ENCODE measurements at regions not wholly inside any gene's neighbourhood (a gene's known extent, or its start where the extent isn't known, plus 50 kb on each side); places are given as distances from the start of the nearest gene placed in this dataset.
"Not testable (repeated sequence)": the region's sequence is repeated elsewhere in the genome, so short reads cannot be mapped to it uniquely, and the experiment has no call there.

DNA sequence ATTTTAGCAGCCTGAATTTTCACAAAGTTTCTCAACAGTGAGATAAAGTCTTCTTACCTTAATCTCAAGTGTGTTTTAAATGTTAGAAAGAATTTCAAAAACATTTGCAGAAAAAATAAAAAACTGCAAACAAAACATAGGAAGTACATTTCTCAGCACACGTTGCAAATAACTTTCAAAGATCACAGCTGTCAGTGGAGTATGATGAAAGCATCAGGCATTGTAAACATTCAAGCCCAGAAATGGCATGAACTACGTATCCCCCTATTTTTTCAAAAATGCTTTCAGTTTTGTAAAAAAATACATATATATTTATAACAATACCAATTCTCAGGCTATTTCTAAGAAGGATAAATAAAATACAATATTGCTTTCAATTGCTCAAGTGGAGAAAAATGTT is 320.6 kb upstream of the TFPI start:
- Histone ChIP-seq H3K36me3 (ENCODE audit: insufficient read depth, low read length) (no peaks in the 10 kb centered on the region), H3K4me1 (ENCODE audit: control insufficient read depth, insufficient read depth, low read length) (no peaks in the 10 kb centered on the region), H3K9me3 (replicated peaks; ENCODE audit: low read length) (no peaks in the 10 kb centered on the region)

DNA sequence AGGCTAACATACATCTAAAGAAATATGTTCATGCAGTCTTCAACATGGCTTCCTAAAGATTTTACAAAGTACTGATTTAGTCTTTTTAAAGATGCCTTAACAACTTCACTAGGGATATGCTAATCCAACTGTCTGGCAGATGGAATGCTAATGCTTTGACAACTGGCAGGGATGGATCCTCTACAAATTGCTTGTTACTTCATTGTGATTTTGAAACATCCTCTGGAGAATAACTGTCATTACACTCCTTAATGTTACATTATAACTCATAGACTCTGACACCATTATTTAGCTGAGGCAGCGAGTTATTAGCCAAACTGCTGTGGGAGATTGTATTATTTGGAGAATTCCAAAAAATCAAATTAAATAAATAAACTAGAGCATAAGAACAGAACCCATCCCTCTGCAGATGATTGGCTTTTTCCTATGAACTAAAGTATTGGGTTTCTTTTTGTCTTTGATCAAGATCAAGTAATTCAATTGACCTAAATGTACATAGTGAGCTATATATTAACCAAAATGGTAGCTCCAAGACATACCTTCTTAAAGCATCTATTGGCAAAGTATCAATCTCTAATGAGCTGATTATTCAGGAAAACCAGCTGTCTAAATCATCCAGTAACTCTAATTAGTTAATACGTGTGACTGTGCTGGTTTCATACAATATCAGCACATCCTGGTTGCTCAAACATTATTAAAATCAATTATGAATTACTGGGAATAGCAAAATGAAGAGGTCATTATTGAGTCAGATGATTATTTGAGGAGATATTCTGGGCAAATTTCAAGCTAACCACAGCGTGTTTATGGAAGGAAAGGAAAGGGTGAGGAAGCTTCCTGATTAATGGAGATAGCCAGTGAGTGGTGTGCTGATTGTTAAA is 321.3 kb upstream of the TFPI start:
- Histone ChIP-seq H3K4me1 (ENCODE audit: control insufficient read depth, insufficient read depth, low read length) (no peaks in the 10 kb centered on the region), H3K9me3 (replicated peaks; ENCODE audit: low read length) (no peaks in the 10 kb centered on the region), H3K36me3 (ENCODE audit: insufficient read depth, low read length) (no peaks in the 10 kb centered on the region), H3K27me3 (ENCODE audit: control insufficient read depth, insufficient read depth, low read length) (no peaks in the 10 kb centered on the region), H3K4me2 (ENCODE audit: low read length) (no peak overlapping the region), H3K4me3 (ENCODE audit: low read length) (no peak overlapping the region), H3K9ac (ENCODE audit: low read depth, low read length) (no peak overlapping the region)

More for the DNA sequence above, 320.6 kb upstream of the TFPI start:
- H3K4me3 ChIP-seq (ENCODE audit: low read length): no peak overlapping the region
- no peaks in the 10 kb centered on the region for H3K27me3 ChIP-seq (ENCODE audit: control insufficient read depth, insufficient read depth, low read length)
- H3K9ac ChIP-seq (ENCODE audit: low read depth, low read length): no peak overlapping the region
- no peak overlapping the region for H3K4me2 ChIP-seq (ENCODE audit: low read length)

- Histone ChIP-seq H3K4me1 (ENCODE audit: control insufficient read depth, insufficient read depth, low read length) (no peaks in the 10 kb centered on the region), H3K27me3 (ENCODE audit: control insufficient read depth, insufficient read depth, low read length) (no peaks in the 10 kb centered on the region), H3K4me3 (ENCODE audit: low read length) (no peak overlapping the region), H3K36me3 (ENCODE audit: insufficient read depth, low read length) (no peaks in the 10 kb centered on the region), H3K9ac (ENCODE audit: low read depth, low read length) (no peak overlapping the region), H3K9me3 (replicated peaks; ENCODE audit: low read length) (no peaks in the 10 kb centered on the region), H3K4me2 (ENCODE audit: low read length) (no peak overlapping the region)
Observed at GRCh38 chr2:187876554-187876953, 322.3 kb upstream of the TFPI start.

DNA sequence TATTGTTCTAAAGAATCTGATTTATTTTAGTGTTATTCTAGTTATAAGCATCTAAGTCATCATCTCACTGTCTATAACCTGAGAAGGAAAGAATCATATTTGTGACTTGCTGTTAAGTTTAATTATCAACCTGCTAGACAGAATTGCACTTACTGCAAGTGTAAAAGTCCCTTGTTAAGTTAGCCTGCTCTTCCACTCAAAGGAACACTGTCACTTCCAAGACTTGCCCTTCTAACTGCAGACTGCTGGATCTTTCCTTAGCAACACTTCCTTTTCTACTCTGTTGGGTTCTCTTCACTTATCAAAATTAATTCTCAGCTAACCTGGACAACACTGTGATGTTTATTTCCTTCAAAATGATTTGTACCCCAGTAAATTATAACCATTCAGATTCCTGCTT is 323.2 kb upstream of the TFPI start:
- H3K9ac ChIP-seq (ENCODE audit: low read depth, low read length): no peak overlapping the region
- H3K4me3 ChIP-seq (ENCODE audit: low read length): no peak overlapping the region
- no peaks in the 10 kb centered on the region for H3K4me1 ChIP-seq (ENCODE audit: control insufficient read depth, insufficient read depth, low read length)
- no peaks in the 10 kb centered on the region for H3K9me3 ChIP-seq (replicated peaks; ENCODE audit: low read length)
- no peak overlapping the region for H3K4me2 ChIP-seq (ENCODE audit: low read length)
- no peaks in the 10 kb centered on the region for H3K36me3 ChIP-seq (ENCODE audit: insufficient read depth, low read length)
- no peaks in the 10 kb centered on the region for H3K27me3 ChIP-seq (ENCODE audit: control insufficient read depth, insufficient read depth, low read length)

DNA sequence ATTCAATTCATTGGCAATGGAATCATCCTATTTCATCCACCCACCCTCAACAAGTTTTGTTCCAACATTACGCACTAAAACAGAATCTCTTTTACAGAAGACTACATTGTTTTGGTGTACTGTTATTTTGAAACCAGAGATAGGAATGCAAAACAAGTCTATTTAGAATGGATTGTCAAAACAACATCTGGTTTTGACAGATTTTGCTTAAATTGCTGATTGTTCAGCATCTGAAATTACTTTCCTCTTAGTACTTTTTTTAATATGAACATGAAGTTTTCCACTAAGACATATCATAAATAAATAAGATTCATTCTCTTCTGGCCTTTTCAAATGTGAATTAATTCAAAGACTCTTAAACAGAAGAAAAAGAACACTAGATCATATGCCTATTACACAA is 323.9 kb upstream of the TFPI start:
- H3K9me3 ChIP-seq (replicated peaks; ENCODE audit: low read length): no peaks in the 10 kb centered on the region
- no peaks in the 10 kb centered on the region for H3K27me3 ChIP-seq (ENCODE audit: control insufficient read depth, insufficient read depth, low read length)

GRCh38 chr2:187879491-187879890 is 325.3 kb upstream of the TFPI start:
- Histone ChIP-seq H3K9me3 (replicated peaks; ENCODE audit: low read length) (no peaks in the 10 kb centered on the region), H3K4me1 (ENCODE audit: control insufficient read depth, insufficient read depth, low read length) (no peaks in the 10 kb centered on the region), H3K4me3 (ENCODE audit: low read length) (no peak overlapping the region)

More for the DNA sequence above, 323.9 kb upstream of the TFPI start:
- Histone ChIP-seq H3K36me3 (ENCODE audit: insufficient read depth, low read length) (no peaks in the 10 kb centered on the region), H3K4me1 (ENCODE audit: control insufficient read depth, insufficient read depth, low read length) (no peaks in the 10 kb centered on the region), H3K9ac (ENCODE audit: low read depth, low read length) (no peak overlapping the region), H3K4me2 (ENCODE audit: low read length) (no peak overlapping the region), H3K4me3 (ENCODE audit: low read length) (no peak overlapping the region)

GRCh38 chr2:187884003-187884402 is 329.8 kb upstream of the TFPI start:
- Histone ChIP-seq H3K9ac (ENCODE audit: low read depth, low read length) (no peak overlapping the region), H3K9me3 (replicated peaks; ENCODE audit: low read length) (no peaks in the 10 kb centered on the region), H3K4me3 (ENCODE audit: low read length) (no peak overlapping the region), H3K4me1 (ENCODE audit: control insufficient read depth, insufficient read depth, low read length) (no peaks in the 10 kb centered on the region), H3K27me3 (ENCODE audit: control insufficient read depth, insufficient read depth, low read length) (no peaks in the 10 kb centered on the region), H3K4me2 (ENCODE audit: low read length) (no peak overlapping the region), H3K36me3 (ENCODE audit: insufficient read depth, low read length) (no peaks in the 10 kb centered on the region)

More at GRCh38 chr2:187879491-187879890, 325.3 kb upstream of the TFPI start:
- H3K36me3 ChIP-seq (ENCODE audit: insufficient read depth, low read length): no peaks in the 10 kb centered on the region
- no peak overlapping the region for H3K9ac ChIP-seq (ENCODE audit: low read depth, low read length)
- H3K4me2 ChIP-seq (ENCODE audit: low read length): no peak overlapping the region
- no peaks in the 10 kb centered on the region for H3K27me3 ChIP-seq (ENCODE audit: control insufficient read depth, insufficient read depth, low read length)

- H3K9ac ChIP-seq (ENCODE audit: low read depth, low read length): no peak overlapping the region
- H3K4me1 ChIP-seq (ENCODE audit: control insufficient read depth, insufficient read depth, low read length): no peaks in the 10 kb centered on the region
- H3K27me3 ChIP-seq (ENCODE audit: control insufficient read depth, insufficient read depth, low read length): no peaks in the 10 kb centered on the region
- no peaks in the 10 kb centered on the region for H3K36me3 ChIP-seq (ENCODE audit: insufficient read depth, low read length)
- H3K4me2 ChIP-seq (ENCODE audit: low read length): no peak overlapping the region
- H3K4me3 ChIP-seq (ENCODE audit: low read length): no peak overlapping the region
- no peaks in the 10 kb centered on the region for H3K9me3 ChIP-seq (replicated peaks; ENCODE audit: low read length)
Observed at GRCh38 chr2:187890690-187891089, 336.5 kb upstream of the TFPI start.

DNA sequence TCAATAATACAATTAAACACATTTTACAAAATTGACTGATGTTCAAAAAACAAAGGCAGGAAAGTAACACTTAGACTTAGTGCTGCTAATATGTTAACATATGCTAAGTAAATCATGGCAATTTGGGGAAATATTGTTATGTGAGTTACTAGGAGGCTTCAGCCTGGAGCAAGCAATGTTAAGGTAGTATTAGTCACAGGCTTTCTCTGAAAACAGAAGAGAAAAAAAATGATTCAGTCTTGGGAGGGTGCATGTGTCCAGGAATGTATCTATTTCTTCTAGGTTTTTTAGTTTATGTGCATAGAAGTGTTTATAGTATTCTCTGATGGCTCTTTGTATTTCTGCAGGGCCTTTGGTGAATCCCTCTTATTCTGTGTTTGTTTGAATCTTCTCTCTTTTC is 345.8 kb upstream of the TFPI start:
- no peak overlapping the region for H3K9ac ChIP-seq (ENCODE audit: low read depth, low read length)
- no peaks in the 10 kb centered on the region for H3K9me3 ChIP-seq (replicated peaks; ENCODE audit: low read length)
- H3K27me3 ChIP-seq (ENCODE audit: control insufficient read depth, insufficient read depth, low read length): no peaks in the 10 kb centered on the region
- no peaks in the 10 kb centered on the region for H3K36me3 ChIP-seq (ENCODE audit: insufficient read depth, low read length)
- no peak overlapping the region for H3K4me3 ChIP-seq (ENCODE audit: low read length)
- H3K4me2 ChIP-seq (ENCODE audit: low read length): no peak overlapping the region
- H3K4me1 ChIP-seq (ENCODE audit: control insufficient read depth, insufficient read depth, low read length): no peaks in the 10 kb centered on the region

DNA sequence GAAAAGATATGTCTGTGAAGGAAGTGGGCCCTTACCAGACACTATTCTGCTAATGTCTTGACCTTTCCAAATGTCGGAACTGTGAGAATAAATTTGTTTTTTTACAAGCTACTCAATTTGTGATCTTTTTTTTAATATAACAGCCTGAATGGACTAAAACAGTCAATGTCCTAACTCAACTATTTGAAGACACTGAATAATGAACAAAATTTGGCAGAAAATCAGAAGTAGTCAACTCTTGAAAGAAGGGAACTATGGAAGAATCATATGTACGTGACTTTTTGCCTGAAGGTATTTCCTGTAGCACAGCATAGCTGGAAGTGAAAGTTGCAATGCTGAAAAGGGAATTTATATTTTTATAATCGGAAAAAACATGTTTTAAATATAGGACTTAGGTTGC is 351.8 kb upstream of the TFPI start:
- H3K36me3 ChIP-seq (ENCODE audit: insufficient read depth, low read length): no peaks in the 10 kb centered on the region
- no peak overlapping the region for H3K4me3 ChIP-seq (ENCODE audit: low read length)
- no peaks in the 10 kb centered on the region for H3K27me3 ChIP-seq (ENCODE audit: control insufficient read depth, insufficient read depth, low read length)
- H3K4me1 ChIP-seq (ENCODE audit: control insufficient read depth, insufficient read depth, low read length): no peaks in the 10 kb centered on the region
- no peak overlapping the region for H3K4me2 ChIP-seq (ENCODE audit: low read length)
- no peak overlapping the region for H3K9ac ChIP-seq (ENCODE audit: low read depth, low read length)
- no peaks in the 10 kb centered on the region for H3K9me3 ChIP-seq (replicated peaks; ENCODE audit: low read length)

DNA sequence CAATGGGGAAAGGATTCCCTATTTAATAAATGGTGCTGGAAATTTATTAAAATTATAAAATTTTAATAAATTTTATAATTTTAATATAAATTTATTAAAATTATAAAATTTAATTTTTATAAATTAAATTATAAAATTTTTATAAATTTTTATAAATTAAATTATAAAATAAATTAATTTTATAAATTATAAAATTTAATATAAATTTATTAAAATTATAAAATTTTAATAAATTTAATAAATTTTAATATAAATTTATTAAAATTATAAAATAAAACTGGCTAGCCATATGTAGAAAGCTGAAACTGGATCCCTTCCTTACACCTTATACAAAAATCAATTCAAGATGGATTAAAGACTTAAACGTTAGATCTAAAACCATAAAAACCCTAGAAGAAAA is 356.7 kb upstream of the TFPI start:
- not testable (repeated sequence) for H3K4me1 ChIP-seq (ENCODE audit: control insufficient read depth, insufficient read depth, low read length); H3K4me2 ChIP-seq (ENCODE audit: low read length); H3K4me3 ChIP-seq (ENCODE audit: low read length); H3K36me3 ChIP-seq (ENCODE audit: insufficient read depth, low read length); H3K9ac ChIP-seq (ENCODE audit: low read depth, low read length); H3K9me3 ChIP-seq (replicated peaks; ENCODE audit: low read length); H3K27me3 ChIP-seq (ENCODE audit: control insufficient read depth, insufficient read depth, low read length)

DNA sequence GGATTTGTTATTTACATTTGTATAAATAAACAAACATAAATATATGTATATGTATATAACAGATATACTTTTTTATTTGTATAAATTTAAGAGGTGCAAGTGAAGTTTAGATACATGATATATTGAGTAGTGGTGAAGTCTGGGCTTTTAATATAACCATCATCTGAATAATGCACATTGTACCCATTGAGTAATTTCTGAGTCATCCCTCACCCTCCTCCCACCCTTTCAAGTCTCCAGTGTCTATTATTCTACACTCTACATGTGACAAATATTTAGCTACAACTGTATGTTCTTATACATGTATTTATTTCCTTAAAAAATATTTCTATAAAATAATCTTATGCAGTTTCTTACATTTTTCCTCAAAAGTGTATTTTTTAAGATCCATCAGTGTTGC is 358.7 kb upstream of the TFPI start:
- no peaks in the 10 kb centered on the region for H3K36me3 ChIP-seq (ENCODE audit: insufficient read depth, low read length)
- no peak overlapping the region for H3K4me3 ChIP-seq (ENCODE audit: low read length)
- H3K9ac ChIP-seq (ENCODE audit: low read depth, low read length): no peak overlapping the region
- no peaks in the 10 kb centered on the region for H3K4me1 ChIP-seq (ENCODE audit: control insufficient read depth, insufficient read depth, low read length)
- H3K27me3 ChIP-seq (ENCODE audit: control insufficient read depth, insufficient read depth, low read length): no peaks in the 10 kb centered on the region
- no peak overlapping the region for H3K4me2 ChIP-seq (ENCODE audit: low read length)
- no peaks in the 10 kb centered on the region for H3K9me3 ChIP-seq (replicated peaks; ENCODE audit: low read length)
